ENCODE measurements at regions not wholly inside any gene's neighbourhood (a gene's known extent, or its start where the extent isn't known, plus 50 kb on each side); places are given as distances from the start of the nearest gene placed in this dataset.

- no peak overlapping the region for H3K27ac Mint-ChIP-seq
- no peaks in the 10 kb centered on the region for H3K4me1 Mint-ChIP-seq (ENCODE audit: low read depth)
- no peaks in the 10 kb centered on the region for H3K36me3 Mint-ChIP-seq (ENCODE audit: low read depth)
- H3K27me3 Mint-ChIP-seq = no peaks in the 10 kb centered on the region
- no peaks in the 10 kb centered on the region for H3K9me3 Mint-ChIP-seq
- H3K4me3 Mint-ChIP-seq = no peak overlapping the region
- intact Hi-C loops (cut with micrococcal nuclease) = no loop called here
Measured at GRCh38 chr5:163635631-163636030, 130.2 kb downstream of the MAT2B start.

- no peak overlapping the region for H3K4me3 Mint-ChIP-seq
- intact Hi-C loops (cut with micrococcal nuclease) = no loop called here
- H3K36me3 Mint-ChIP-seq (ENCODE audit: low read depth) = no peaks in the 10 kb centered on the region
- no peak overlapping the region for H3K27ac Mint-ChIP-seq
- no peaks in the 10 kb centered on the region for H3K9me3 Mint-ChIP-seq
- H3K4me1 Mint-ChIP-seq (ENCODE audit: low read depth) = no peaks in the 10 kb centered on the region
- H3K27me3 Mint-ChIP-seq = no peaks in the 10 kb centered on the region
Measured at GRCh38 chr5:163642904-163643303, 137.5 kb downstream of the MAT2B start.

DNA sequence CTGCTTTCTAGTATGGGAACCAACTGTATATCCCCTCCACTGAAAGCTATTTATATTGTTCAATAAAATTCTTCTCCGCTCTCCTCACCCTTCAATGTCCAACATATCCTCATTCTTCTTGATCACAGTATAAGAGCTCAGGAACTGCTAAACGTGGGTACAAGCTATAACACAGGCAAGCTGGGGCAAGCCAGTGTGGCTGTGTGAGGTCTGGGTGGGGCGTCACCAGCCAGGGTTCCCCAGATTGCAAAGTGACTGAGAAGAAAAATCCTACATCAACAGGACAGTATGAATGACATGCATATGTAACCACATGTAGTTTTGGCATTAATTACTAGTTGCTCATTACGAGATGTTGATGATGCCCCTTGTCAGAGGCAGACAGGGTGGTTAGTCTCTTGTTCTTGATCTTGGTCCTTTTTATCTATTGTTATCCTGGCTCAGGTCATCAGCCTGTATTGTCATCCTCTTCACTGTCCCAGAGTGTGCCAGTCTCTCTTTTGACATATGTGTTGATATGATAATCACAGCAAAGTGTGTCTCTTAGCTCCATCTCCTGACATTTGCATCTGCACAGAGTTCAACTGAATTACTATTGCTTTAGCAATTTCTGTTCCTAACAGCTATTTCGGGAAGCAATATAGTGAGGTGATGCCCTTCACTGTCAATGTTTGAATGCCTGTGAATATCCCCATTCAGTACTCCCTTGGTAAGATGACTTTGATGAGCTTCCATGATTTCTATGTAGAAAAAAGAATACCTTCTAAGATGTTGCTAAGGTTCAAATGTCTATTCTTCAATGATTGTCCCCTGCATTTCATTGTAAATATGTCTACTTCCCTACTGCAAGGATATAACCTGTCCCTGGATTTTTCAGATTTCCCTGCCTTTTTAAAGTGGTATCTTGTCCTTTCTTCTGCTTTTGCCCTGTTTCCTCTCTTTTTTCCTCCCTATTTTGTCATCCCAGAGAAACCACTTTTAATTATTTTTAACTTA lies 140.3 kb downstream of the MAT2B start:
- Mint-ChIP-seq H3K9me3 (no peaks in the 10 kb centered on the region), H3K36me3 (ENCODE audit: low read depth) (no peaks in the 10 kb centered on the region), H3K27ac (no peak overlapping the region), H3K4me3 (no peak overlapping the region), H3K27me3 (no peaks in the 10 kb centered on the region), H3K4me1 (ENCODE audit: low read depth) (no peaks in the 10 kb centered on the region)
- intact Hi-C loops (cut with micrococcal nuclease) = no loop called here

DNA sequence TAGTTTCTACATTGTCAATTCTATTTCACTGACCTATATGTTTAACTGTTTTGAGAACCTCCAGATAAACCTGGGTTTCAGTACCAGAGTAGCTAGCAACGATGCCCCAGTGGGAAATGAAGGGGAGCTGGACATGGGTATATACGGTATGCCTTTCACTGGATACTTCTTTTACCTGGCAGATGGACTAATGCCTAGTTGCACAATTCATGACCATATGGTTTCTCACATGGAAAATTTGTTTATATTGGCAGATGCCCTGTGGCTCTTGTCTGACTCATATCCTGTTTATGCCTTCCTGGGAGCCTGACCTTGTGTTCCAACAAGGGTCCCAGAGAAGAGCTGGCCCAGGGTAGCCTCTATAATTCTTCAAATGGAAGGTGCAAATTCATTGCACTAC lies 144.1 kb downstream of the MAT2B start:
- peaks cover 11% of the 10 kb centered on the region for H3K9me3 Mint-ChIP-seq
- intact Hi-C loops (cut with micrococcal nuclease) = no loop called here
- no peaks in the 10 kb centered on the region for H3K27me3 Mint-ChIP-seq
- no peaks in the 10 kb centered on the region for H3K4me1 Mint-ChIP-seq (ENCODE audit: low read depth)
- no peak overlapping the region for H3K27ac Mint-ChIP-seq
- no peak overlapping the region for H3K4me3 Mint-ChIP-seq
- no peaks in the 10 kb centered on the region for H3K36me3 Mint-ChIP-seq (ENCODE audit: low read depth)

- intact Hi-C loops (cut with micrococcal nuclease) = no loop called here
- H3K27me3 Mint-ChIP-seq = no peaks in the 10 kb centered on the region
- H3K9me3 Mint-ChIP-seq = peaks cover 11% of the 10 kb centered on the region
- no peaks in the 10 kb centered on the region for H3K4me1 Mint-ChIP-seq (ENCODE audit: low read depth)
- no peaks in the 10 kb centered on the region for H3K36me3 Mint-ChIP-seq (ENCODE audit: low read depth)
- H3K27ac Mint-ChIP-seq = no peak overlapping the region
- no peak overlapping the region for H3K4me3 Mint-ChIP-seq
Measured at GRCh38 chr5:163653526-163653925, 148.1 kb downstream of the MAT2B start.

DNA sequence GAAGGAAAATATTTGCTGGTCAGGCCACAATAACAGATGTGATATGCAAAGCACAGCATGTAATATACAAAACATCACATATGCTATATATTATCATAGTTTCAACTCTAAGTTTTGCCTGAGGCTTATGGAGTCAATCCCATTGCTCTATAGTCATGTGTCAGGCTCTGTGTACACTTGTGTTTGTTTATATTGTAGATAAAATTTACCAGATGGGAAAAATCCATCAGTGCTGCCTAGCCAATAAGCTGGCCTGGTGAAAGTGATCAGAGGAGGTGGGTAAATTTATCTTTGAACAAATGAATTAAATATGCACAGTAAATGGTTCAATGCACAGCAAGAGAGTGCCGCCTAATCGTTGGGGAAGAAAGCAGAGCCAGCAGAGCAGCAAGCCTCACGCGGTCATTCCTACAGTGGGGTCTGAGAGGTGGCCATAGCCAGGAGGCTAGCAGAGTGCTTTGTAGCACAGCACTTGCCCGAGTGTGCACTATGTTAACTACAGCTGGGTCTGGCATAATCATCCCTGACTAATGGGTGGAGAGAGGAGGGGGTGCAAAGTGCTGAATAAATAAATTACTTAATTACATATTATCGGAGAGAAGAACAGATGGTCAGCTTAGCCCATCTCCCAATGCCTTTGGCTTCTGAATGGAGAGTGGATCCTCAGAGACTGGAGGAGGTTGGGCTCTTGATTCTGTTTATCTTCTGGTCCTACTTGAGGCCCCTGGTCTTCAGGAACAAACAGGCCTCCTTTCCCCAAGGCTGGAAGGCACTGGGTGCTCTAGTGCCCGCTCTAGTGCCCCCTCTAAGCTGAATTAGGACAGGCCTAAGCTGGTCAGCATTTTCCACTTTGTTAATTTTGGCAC lies 153.5 kb downstream of the MAT2B start:
- Mint-ChIP-seq H3K27ac (no peak overlapping the region), H3K4me3 (no peak overlapping the region)

DNA sequence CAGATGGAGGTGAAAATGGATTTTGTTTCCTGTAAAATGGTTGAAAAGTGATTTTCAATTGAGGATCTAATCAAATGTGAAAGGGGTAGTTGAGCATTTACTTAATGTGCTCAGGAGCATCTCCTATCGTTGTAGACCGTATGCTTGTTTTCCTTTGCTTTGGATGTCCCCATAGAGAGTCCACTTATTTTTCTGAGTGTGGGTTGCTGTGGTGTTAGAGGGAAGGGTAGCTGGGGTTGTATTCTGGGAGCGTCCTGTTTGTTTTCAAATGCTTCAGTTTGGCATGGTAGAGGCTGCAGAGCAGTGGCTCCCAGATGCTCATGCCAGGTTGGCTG lies 154.1 kb downstream of the MAT2B start:
- Mint-ChIP-seq H3K27ac (no peak overlapping the region), H3K36me3 (ENCODE audit: low read depth) (no peaks in the 10 kb centered on the region), H3K4me1 (ENCODE audit: low read depth) (peaks cover 18% of the 10 kb centered on the region), H3K4me3 (no peak overlapping the region), H3K9me3 (no peaks in the 10 kb centered on the region), H3K27me3 (no peaks in the 10 kb centered on the region)
- intact Hi-C loops (cut with micrococcal nuclease) = no loop called here

More for the DNA sequence above, 153.5 kb downstream of the MAT2B start:
- H3K36me3 Mint-ChIP-seq (ENCODE audit: low read depth) = no peaks in the 10 kb centered on the region
- no peaks in the 10 kb centered on the region for H3K27me3 Mint-ChIP-seq
- peaks cover 2% of the 10 kb centered on the region for H3K9me3 Mint-ChIP-seq
- intact Hi-C loops (cut with micrococcal nuclease) = no loop called here
- H3K4me1 Mint-ChIP-seq (ENCODE audit: low read depth) = peaks cover 18% of the 10 kb centered on the region

- intact Hi-C loops (cut with micrococcal nuclease) = no loop called here
- Mint-ChIP-seq H3K4me1 (ENCODE audit: low read depth) (peaks cover 18% of the 10 kb centered on the region), H3K36me3 (ENCODE audit: low read depth) (no peaks in the 10 kb centered on the region), H3K27me3 (no peaks in the 10 kb centered on the region), H3K27ac (no peak overlapping the region), H3K4me3 (no peak overlapping the region), H3K9me3 (no peaks in the 10 kb centered on the region)
Measured at GRCh38 chr5:163660486-163660885, 155.1 kb downstream of the MAT2B start.

GRCh38 chr5:163661360-163661759 lies 155.9 kb downstream of the MAT2B start:
- H3K27ac Mint-ChIP-seq = no peak overlapping the region
- intact Hi-C loops (cut with micrococcal nuclease) = no loop called here
- H3K4me3 Mint-ChIP-seq = no peak overlapping the region

GRCh38 chr5:163670036-163670435 lies 164.6 kb downstream of the MAT2B start:
- no peak overlapping the region for H3K27ac Mint-ChIP-seq
- no peaks in the 10 kb centered on the region for H3K27me3 Mint-ChIP-seq
- H3K4me3 Mint-ChIP-seq = no peak overlapping the region
- H3K4me1 Mint-ChIP-seq (ENCODE audit: low read depth) = no peaks in the 10 kb centered on the region
- H3K36me3 Mint-ChIP-seq (ENCODE audit: low read depth) = no peaks in the 10 kb centered on the region
- no peaks in the 10 kb centered on the region for H3K9me3 Mint-ChIP-seq
- intact Hi-C loops (cut with micrococcal nuclease) = no loop called here

More at GRCh38 chr5:163661360-163661759, 155.9 kb downstream of the MAT2B start:
- H3K27me3 Mint-ChIP-seq = no peaks in the 10 kb centered on the region
- H3K36me3 Mint-ChIP-seq (ENCODE audit: low read depth) = no peaks in the 10 kb centered on the region
- no peaks in the 10 kb centered on the region for H3K9me3 Mint-ChIP-seq
- H3K4me1 Mint-ChIP-seq (ENCODE audit: low read depth) = peaks cover 18% of the 10 kb centered on the region

DNA sequence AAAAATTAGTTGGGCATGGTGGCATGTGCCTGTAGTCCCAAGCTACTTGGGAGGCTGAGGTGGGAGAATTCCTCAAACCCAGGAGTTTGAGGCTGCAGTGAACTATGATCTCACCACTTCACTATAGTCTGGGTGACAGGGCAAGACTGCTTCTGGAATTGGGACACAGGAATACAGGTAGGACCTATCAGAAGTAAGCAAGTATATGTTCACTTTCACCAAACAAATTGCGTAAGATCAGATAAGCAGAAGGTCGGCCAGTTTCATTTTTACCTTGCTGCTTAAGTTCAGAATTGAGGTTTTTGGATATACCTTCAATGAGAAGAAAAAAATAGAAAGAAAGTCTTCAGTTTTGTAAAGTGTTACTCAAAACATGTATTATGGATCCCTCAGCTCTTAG lies 171.7 kb downstream of the MAT2B start:
- Mint-ChIP-seq H3K9me3 (no peaks in the 10 kb centered on the region), H3K27ac (no peak overlapping the region), H3K27me3 (no peaks in the 10 kb centered on the region), H3K4me1 (ENCODE audit: low read depth) (no peaks in the 10 kb centered on the region), H3K36me3 (ENCODE audit: low read depth) (no peaks in the 10 kb centered on the region), H3K4me3 (no peak overlapping the region)
- intact Hi-C loops (cut with micrococcal nuclease) = no loop called here

GRCh38 chr5:163682234-163682633 lies 176.8 kb downstream of the MAT2B start:
- H3K9me3 Mint-ChIP-seq = no peaks in the 10 kb centered on the region
- H3K4me3 Mint-ChIP-seq = no peak overlapping the region
- intact Hi-C loops (cut with micrococcal nuclease) = no loop called here
- no peaks in the 10 kb centered on the region for H3K27me3 Mint-ChIP-seq
- H3K36me3 Mint-ChIP-seq (ENCODE audit: low read depth) = no peaks in the 10 kb centered on the region
- no peak overlapping the region for H3K27ac Mint-ChIP-seq
- H3K4me1 Mint-ChIP-seq (ENCODE audit: low read depth) = no peaks in the 10 kb centered on the region

- H3K4me3 Mint-ChIP-seq = no peak overlapping the region
- no peaks in the 10 kb centered on the region for H3K9me3 Mint-ChIP-seq
- no peaks in the 10 kb centered on the region for H3K4me1 Mint-ChIP-seq (ENCODE audit: low read depth)
- peaks cover 1% of the 10 kb centered on the region for H3K27me3 Mint-ChIP-seq
- intact Hi-C loops (cut with micrococcal nuclease) = no loop called here
- no peaks in the 10 kb centered on the region for H3K36me3 Mint-ChIP-seq (ENCODE audit: low read depth)
- no peak overlapping the region for H3K27ac Mint-ChIP-seq
Measured at GRCh38 chr5:163687414-163687813, 182.0 kb downstream of the MAT2B start.

DNA sequence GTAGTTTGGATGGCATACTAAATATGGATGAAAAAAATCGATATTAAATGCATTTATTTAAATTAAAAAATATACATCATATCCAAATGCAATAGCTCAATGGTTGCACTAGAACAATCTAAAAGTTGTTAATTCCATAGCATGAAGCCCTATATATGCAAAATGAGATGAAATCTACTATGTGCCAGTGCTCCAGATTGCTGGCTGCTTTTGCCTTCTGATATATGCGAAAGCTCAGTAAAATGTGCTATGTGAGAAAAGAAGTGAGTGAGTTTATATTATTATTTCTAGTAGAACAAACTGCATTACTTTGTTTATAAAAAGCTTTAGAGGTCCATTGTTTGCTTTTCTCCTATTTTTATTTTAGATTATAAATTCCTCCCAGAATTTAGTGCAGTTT lies 186.7 kb downstream of the MAT2B start:
- no peak overlapping the region for H3K4me3 Mint-ChIP-seq
- no peaks in the 10 kb centered on the region for H3K36me3 Mint-ChIP-seq (ENCODE audit: low read depth)
- peaks cover 1% of the 10 kb centered on the region for H3K27me3 Mint-ChIP-seq
- intact Hi-C loops (cut with micrococcal nuclease) = no loop called here
- H3K4me1 Mint-ChIP-seq (ENCODE audit: low read depth) = no peaks in the 10 kb centered on the region
- no peaks in the 10 kb centered on the region for H3K9me3 Mint-ChIP-seq
- H3K27ac Mint-ChIP-seq = no peak overlapping the region

Data from dendritic cell treated with granulocyte-macrophage colony-stimulating factor and Interleukin-4, amounts not matched to agents 40 ng/mL and 50 ng/mL, for 4 days (primary cell).